Psoas muscle (tissue), 7 donors: ENCODE measurements at regions not wholly inside any gene's neighbourhood (a gene's known extent, or its start where the extent isn't known, plus 50 kb on each side); places are given as distances from the start of the nearest gene placed in this dataset.

ENCODE experiments used
- ATAC-seq, 4 donors: fragments of 200-7000 bp; cut with Tn5 transposase; one replicate each; pipeline ENCODE4 v1.9.1; 2020; ENCODE audit warnings: moderate library complexity in 3 of 4, mild to moderate bottlenecking in 2 of 4
- DNase-seq, 2 donors: peaks; one replicate each; pipeline ENCODE4 v3.0.0-alpha.2; 2020
- H3K27ac ChIP-seq: fragments of 200-600 bp; one replicate; pipeline ENCODE4 v1.8.0; 2022
- H3K27me3 ChIP-seq, 3 donors: fragments of 200-600 bp in 1 of 3; one replicate each; pipeline versions ENCODE4 v1.6.1 to v1.8.0; 2013 to 2022; ENCODE audit warnings: low read length in 2 of 3, mild to moderate bottlenecking in 2 of 3, moderate library complexity in 1 of 3; ENCODE audit not compliant: insufficient read depth in 3 of 3
- H3K36me3 ChIP-seq, 2 donors: fragments of 200-600 bp in 1 of 2; one replicate each; pipeline versions ENCODE4 v1.6.1 to v1.8.0; 2013 to 2022; ENCODE audit warnings: low read depth in 1 of 2, mild to moderate bottlenecking in 1 of 2, moderate library complexity in 1 of 2; ENCODE audit not compliant: insufficient read depth in 1 of 2
- H3K4me1 ChIP-seq: fragments of 200-600 bp; one replicate; pipeline ENCODE4 v1.8.0; 2022
- H3K4me3 ChIP-seq: fragments of 200-600 bp; one replicate; pipeline ENCODE4 v1.8.0; 2022; ENCODE audit warnings: mild to moderate bottlenecking
- H3K9me3 ChIP-seq: fragments of 200-600 bp; one replicate; pipeline ENCODE4 v1.8.0; 2022
- WGBS, 3 donors: extraction: QIAGEN DNeasy Blood & Tissue Kit; methylation state at CpG; one replicate each; pipeline versions ENCODE4 v1.1.6 to v1.1.7; 2013; 5-methylcytosine and 5-hydroxymethylcytosine counted together
- intact Hi-C, 2 donors: fragments of 100-400 bp; cut with DNase I; formaldehyde crosslinking; loops; one replicate each; pipeline versions ENCODE4 v1.11.0 to v1.14.2; 2022
- TF ChIP-seq, protein P1 (sequence below): fragments of 200-600 bp; IDR thresholded peaks from one replicate; pipeline ENCODE4 v1.8.0; 2022; ENCODE audit warnings: antibody characterized with exemption
- donor health status: healthy with polysubstance abuse.
- donor health status: DM: no; HTN: no; CAD: no; lungs with moderate emphysema.
- donor health status: Bipolar disorder and iron deficiency.
- donor health status: healthy.
- donor health status: DM: yes; HTN: yes; CAD: no.
- donor health status: DM: no; HTN: no; CAD: no.
- donor health status: DM: yes; HTN: yes; CAD: no.

DNA sequence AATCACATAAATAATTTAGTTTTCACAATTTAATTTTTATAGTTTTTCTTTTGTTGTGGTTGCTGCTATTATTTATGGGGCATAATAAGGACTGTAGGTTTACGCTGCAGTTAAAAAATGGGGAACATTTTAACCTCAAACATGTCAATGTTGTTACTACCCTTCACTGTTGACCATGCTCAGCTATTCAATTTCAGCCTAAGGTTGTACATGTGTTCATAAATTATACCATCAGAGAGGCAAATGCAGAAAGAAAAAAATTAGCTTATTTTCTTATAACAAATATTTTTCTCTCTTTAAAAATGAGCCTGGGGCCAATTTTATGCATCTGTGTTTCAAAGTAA lies 110.1 kb upstream of the PITRM1 start:
- TF ChIP-seq, protein P1, sequence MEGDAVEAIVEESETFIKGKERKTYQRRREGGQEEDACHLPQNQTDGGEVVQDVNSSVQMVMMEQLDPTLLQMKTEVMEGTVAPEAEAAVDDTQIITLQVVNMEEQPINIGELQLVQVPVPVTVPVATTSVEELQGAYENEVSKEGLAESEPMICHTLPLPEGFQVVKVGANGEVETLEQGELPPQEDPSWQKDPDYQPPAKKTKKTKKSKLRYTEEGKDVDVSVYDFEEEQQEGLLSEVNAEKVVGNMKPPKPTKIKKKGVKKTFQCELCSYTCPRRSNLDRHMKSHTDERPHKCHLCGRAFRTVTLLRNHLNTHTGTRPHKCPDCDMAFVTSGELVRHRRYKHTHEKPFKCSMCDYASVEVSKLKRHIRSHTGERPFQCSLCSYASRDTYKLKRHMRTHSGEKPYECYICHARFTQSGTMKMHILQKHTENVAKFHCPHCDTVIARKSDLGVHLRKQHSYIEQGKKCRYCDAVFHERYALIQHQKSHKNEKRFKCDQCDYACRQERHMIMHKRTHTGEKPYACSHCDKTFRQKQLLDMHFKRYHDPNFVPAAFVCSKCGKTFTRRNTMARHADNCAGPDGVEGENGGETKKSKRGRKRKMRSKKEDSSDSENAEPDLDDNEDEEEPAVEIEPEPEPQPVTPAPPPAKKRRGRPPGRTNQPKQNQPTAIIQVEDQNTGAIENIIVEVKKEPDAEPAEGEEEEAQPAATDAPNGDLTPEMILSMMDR: no peak
- Histone ChIP-seq H3K4me1 (no peaks in the 10 kb centered on the region), H3K27me3 (no peaks in the 10 kb centered on the region), H3K9me3 (no peaks in the 10 kb centered on the region), H3K27ac (no peak overlapping the region), H3K4me3 (no peak overlapping the region), H3K36me3 (no peaks in the 10 kb centered on the region)
- intact Hi-C loops: no loop called here
- WGBS, 3 donors: 96 to 98% (median 97%) methylated on average over 1 of the region's 1 CpG
- no peak for DNase-seq
- ATAC-seq: no peak

DNA sequence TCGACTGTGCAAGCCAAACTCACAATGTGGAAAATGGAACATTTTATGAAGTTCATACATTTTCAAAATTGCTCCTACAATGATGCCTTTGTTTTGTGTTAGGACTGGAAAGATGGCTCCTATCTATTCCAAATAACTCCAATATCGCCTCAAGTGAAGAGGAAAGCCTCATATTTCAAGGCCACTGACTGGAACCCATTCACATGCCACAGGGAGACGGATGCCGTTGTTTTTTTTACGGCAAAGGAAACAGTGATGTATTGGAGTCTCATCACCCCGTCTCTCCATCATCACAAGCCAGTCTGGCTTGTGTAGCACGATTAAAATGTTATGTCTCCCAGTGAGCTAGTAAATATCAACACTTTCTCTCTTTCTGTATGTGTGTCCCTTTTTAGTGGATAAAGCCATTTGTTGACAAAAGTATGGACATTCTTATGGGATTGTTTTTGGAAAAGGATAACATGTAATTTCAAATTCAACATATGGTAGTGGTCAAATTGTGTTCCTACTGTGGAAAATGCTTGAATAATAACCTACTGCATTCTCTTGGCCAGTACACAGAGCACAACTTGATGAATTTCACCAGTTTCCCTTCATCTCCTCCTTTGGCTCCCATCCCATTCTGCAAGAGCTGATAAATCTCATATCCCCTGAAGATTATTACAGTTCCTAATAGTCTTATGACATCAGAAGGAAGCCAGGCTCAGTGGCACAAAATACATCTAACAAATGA lies 109.5 kb upstream of the PITRM1 start:
- no peak overlapping the region for H3K4me3 ChIP-seq
- TF ChIP-seq, protein P1: no peak
- 73 to 78% (median 73%) methylated on average over 7 of the region's 7 CpGs for WGBS, 3 donors
- DNase-seq: no peak
- ATAC-seq: no peak
- intact Hi-C loops: no loop called here
- H3K9me3 ChIP-seq: no peaks in the 10 kb centered on the region
- no peak overlapping the region for H3K27ac ChIP-seq
- H3K4me1 ChIP-seq: no peaks in the 10 kb centered on the region
- H3K27me3 ChIP-seq: no peaks in the 10 kb centered on the region
- no peaks in the 10 kb centered on the region for H3K36me3 ChIP-seq

DNA sequence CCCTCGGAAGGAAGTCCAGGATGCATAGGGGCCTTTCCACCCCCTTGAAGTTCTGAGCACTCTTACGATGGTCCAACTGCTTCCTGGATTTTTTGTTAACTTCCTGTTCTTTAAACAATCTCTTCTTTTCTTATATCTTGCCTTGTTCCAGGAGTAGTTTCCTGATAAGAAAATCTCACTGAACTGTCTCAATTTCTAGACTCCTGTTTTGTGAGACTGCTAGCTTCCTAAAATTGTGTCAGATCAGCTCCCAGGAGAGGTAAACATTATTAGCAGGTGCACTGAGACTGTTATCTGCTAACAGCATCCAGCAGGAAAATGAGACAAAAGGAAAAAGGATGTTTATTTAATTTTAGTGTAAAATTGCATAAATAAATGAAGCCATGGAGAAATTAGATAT lies 106.2 kb upstream of the PITRM1 start:
- no peak for ATAC-seq
- intact Hi-C loops: no loop called here
- peaks cover 0 to 1% (median 0%) of the 10 kb centered on the region in 3 donors for H3K27me3 ChIP-seq
- H3K4me3 ChIP-seq: no peak overlapping the region
- H3K36me3 ChIP-seq: no peaks in the 10 kb centered on the region
- no peaks in the 10 kb centered on the region for H3K4me1 ChIP-seq
- TF ChIP-seq, protein P1: no peak
- no peak overlapping the region for H3K27ac ChIP-seq
- WGBS, 3 donors: 58 to 78% (median 66%) methylated on average over 2 of the region's 2 CpGs
- no peak for DNase-seq
- H3K9me3 ChIP-seq: no peaks in the 10 kb centered on the region

DNA sequence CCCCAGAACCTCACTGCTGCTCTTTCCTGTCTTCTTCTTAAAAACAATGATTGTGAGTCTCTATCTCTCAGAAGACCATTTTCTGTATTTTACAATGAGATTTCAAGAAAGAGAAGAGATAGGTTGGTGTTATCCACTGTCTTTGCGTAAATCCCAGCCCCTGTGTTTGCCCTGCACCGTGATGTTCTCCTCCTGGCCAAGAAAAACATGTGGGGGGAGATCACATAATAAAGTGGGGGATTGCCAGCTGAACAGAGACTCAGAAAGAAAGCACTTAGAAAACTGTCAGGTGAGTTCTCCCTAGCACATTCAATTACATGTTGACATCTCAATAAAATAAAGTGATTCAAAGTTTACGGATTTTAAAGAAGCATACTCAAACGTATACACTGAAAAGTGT lies 105.0 kb upstream of the PITRM1 start:
- Histone ChIP-seq H3K4me1 (no peaks in the 10 kb centered on the region), H3K4me3 (no peak overlapping the region), H3K27me3 (peaks cover 0 to 1% (median 0%) of the 10 kb centered on the region in 3 donors), H3K27ac (no peak overlapping the region), H3K36me3 (no peaks in the 10 kb centered on the region), H3K9me3 (no peaks in the 10 kb centered on the region)
- intact Hi-C loops: no loop called here
- ATAC-seq (no peak), DNase-seq (no peak)
- 74 to 85% (median 80%) methylated on average over 4 of the region's 4 CpGs for WGBS, 3 donors
- TF ChIP-seq, protein P1: no peak

DNA sequence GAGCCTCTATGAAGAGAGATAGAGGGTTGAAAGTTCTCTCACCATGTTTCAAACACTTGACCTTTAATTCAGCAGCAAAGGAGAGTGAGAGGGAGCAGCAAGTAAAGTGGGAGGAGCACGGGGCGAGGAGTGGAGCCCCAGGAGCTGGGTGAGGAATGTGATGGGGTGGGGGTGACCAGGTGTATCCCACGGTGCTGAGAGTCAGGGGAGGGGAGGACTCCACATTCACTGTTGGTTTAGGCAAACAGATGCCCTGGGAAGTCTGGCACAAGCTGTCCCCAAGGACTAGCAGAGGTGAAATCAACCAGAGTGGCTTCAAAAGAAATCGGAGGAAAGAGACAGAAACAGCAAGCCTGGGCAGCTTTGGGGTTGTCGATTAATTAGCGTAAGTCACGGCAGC lies 101.8 kb upstream of the PITRM1 start:
- intact Hi-C loops: no loop called here
- H3K4me1 ChIP-seq: no peaks in the 10 kb centered on the region
- H3K9me3 ChIP-seq: no peaks in the 10 kb centered on the region
- no peaks in the 10 kb centered on the region for H3K36me3 ChIP-seq
- peaks cover 0 to 1% (median 0%) of the 10 kb centered on the region in 3 donors for H3K27me3 ChIP-seq
- no peak overlapping the region for H3K27ac ChIP-seq
- ATAC-seq (no peak), DNase-seq (no peak)
- WGBS, 3 donors: 81 to 89% (median 83%) methylated on average over 7 of the region's 7 CpGs
- TF ChIP-seq, protein P1: no peak
- H3K4me3 ChIP-seq: no peak overlapping the region
